AG09319 (cell line): ENCODE measurements at regions not wholly inside any gene's neighbourhood (a gene's known extent, or its start where the extent isn't known, plus 50 kb on each side); places are given as distances from the start of the nearest gene placed in this dataset.

Source experiments
- DNase-seq: peaks from one replicate; pipeline ENCODE4 v3.0.0-alpha.2; 2010; ENCODE audit warnings: low read depth; ENCODE audit errors: extremely low read depth
- CTCF ChIP-seq: IDR thresholded peaks from 2 replicates; pipeline ENCODE4 v1.5.1; 2011; ENCODE audit warnings: low read depth, mild to moderate bottlenecking, inconsistent platforms, low read length, moderate library complexity

GRCh38 chr7:47724335-47724982, 142.5 kb upstream of the TNS3 start:
- TF ChIP-seq CTCF: no peak
- DNase-seq: peak; percentile 60

- DNase-seq: no peak
- no peak for TF ChIP-seq CTCF
Measured at GRCh38 chr7:47722126-47722525, 140.2 kb upstream of the TNS3 start.

- TF ChIP-seq CTCF: no peak
- DNase-seq: no peak
Measured at GRCh38 chr7:47721670-47722069, 139.8 kb upstream of the TNS3 start.

- no peak for DNase-seq
- TF ChIP-seq CTCF: no peak
Measured at GRCh38 chr7:47720907-47721244, 139.0 kb upstream of the TNS3 start.

GRCh38 chr7:47720141-47720906, 138.4 kb upstream of the TNS3 start:
- DNase-seq: no peak
- no peak for TF ChIP-seq CTCF

- no peak for DNase-seq
- no peak for TF ChIP-seq CTCF
Measured at GRCh38 chr7:47719675-47720074, 137.8 kb upstream of the TNS3 start.

- TF ChIP-seq CTCF: no peak
- no peak for DNase-seq
Measured at GRCh38 chr7:47715631-47716068, 133.7 kb upstream of the TNS3 start.
